ENCODE measurements at regions not wholly inside any gene's neighbourhood (a gene's known extent, or its start where the extent isn't known, plus 50 kb on each side); places are given as distances from the start of the nearest gene placed in this dataset.

GRCh38 chr1:56125316-56125715 is 454.0 kb downstream of the PLPP3 start:
- Histone ChIP-seq H3K4me3 (no peak overlapping the region), H3K4me1 (no peaks in the 10 kb centered on the region), H3K9me3 (no peaks in the 10 kb centered on the region), H3K4me2 (no peak overlapping the region), H3K27ac (no peak overlapping the region)
- 89% methylated on average over 3 of the region's 3 CpGs for WGBS (ENCODE audit: missing lambda C conversion rate)
- ATAC-seq = no peak
- no peak for DNase-seq (ENCODE audit: low read depth in 1 of 2, low spot score in 1 of 2)
- no peak for FAIRE-seq
- TF ChIP-seq POLR2AphosphoS2 (conservative IDR thresholded peaks at IDR 0.05; ENCODE audit: low read length) (no peak), TFCP2L1 (CRISPR knock-in tag; IDR thresholded peaks at IDR 0.05) (no peak), HDAC2 (IDR thresholded peaks at IDR 0.05) (no peak), CHD2 (IDR thresholded peaks at IDR 0.05; ENCODE audit: low read length, partially characterized antibody) (no peak), HOXB13 (CRISPR knock-in tag; IDR thresholded peaks at IDR 0.05; ENCODE audit: low read depth) (no peak), BHLHE40 (IDR thresholded peaks at IDR 0.05; ENCODE audit: low read depth, low read length) (no peak), NR3C1 (IDR thresholded peaks at IDR 0.05) (no peak), HEYL (CRISPR knock-in tag; IDR thresholded peaks at IDR 0.05) (no peak), CTCF (IDR thresholded peaks at IDR 0.05) (no peak), PHF8 (IDR thresholded peaks at IDR 0.05; ENCODE audit: borderline replicate concordance, low read depth) (no peak), FOSL2 (IDR thresholded peaks at IDR 0.05) (no peak), FOSL2 (CRISPR knock-in tag; IDR thresholded peaks at IDR 0.05) (no peak), RNF2 (IDR thresholded peaks at IDR 0.05; ENCODE audit: borderline replicate concordance, low read depth) (no peak), NPAS2 (CRISPR knock-in tag; IDR thresholded peaks at IDR 0.05; ENCODE audit: borderline replicate concordance) (no peak)
- POLR2A ChIA-PET = no interaction called here
- CTCF ChIA-PET = interaction anchor here (1.2 kb wide), 1 partner anchor 9 kb away, joined by 3 read pairs; no protein-coding TSS in a partner anchor

GRCh38 chr1:56123826-56124225 is 455.5 kb downstream of the PLPP3 start:
- ChIA-PET CTCF (interaction anchor here (1.2 kb wide), 1 partner anchor 10 kb away, joined by 3 read pairs; no protein-coding TSS in a partner anchor), POLR2A (no interaction called here)
- DNase-seq (ENCODE audit: low read depth in 1 of 2, low spot score in 1 of 2) (no peak), ATAC-seq (no peak), FAIRE-seq (no peak)
- 51% methylated on average over 3 of the region's 3 CpGs for WGBS (ENCODE audit: missing lambda C conversion rate)
- Histone ChIP-seq H3K4me2 (no peak overlapping the region), H3K4me3 (no peak overlapping the region), H3K4me1 (no peaks in the 10 kb centered on the region), H3K9me3 (no peaks in the 10 kb centered on the region), H3K27ac (no peak overlapping the region)
- TF ChIP-seq JUNB (IDR thresholded peaks at IDR 0.05) = no peak
- TF ChIP-seq HEYL (CRISPR knock-in tag; IDR thresholded peaks at IDR 0.05) = no peak
- no peak for TF ChIP-seq ZNF302 (CRISPR knock-in tag; IDR thresholded peaks at IDR 0.05)
- no peak for TF ChIP-seq RARB (CRISPR knock-in tag; IDR thresholded peaks at IDR 0.05)
- no peak for TF ChIP-seq MYC (IDR thresholded peaks at IDR 0.05; ENCODE audit: borderline replicate concordance, low read length)
- no peak for TF ChIP-seq TP53 (CRISPR knock-in tag; IDR thresholded peaks at IDR 0.05)
- no peak for TF ChIP-seq CEBPB (IDR thresholded peaks at IDR 0.05)
- no peak for TF ChIP-seq NPAS2 (CRISPR knock-in tag; IDR thresholded peaks at IDR 0.05; ENCODE audit: borderline replicate concordance)
- no peak for TF ChIP-seq HDAC2 (IDR thresholded peaks at IDR 0.05)
- TF ChIP-seq MAZ (IDR thresholded peaks at IDR 0.05; ENCODE audit: borderline replicate concordance, low read depth, low read length) = no peak
- no peak for TF ChIP-seq NR3C1 (IDR thresholded peaks at IDR 0.05)
- no peak for TF ChIP-seq GATA3 (IDR thresholded peaks at IDR 0.05; ENCODE audit: borderline replicate concordance)
- TF ChIP-seq KDM1A (IDR thresholded peaks at IDR 0.05; ENCODE audit: low read depth) = no peak
- TF ChIP-seq MAX (IDR thresholded peaks at IDR 0.05) = no peak
- no peak for TF ChIP-seq ZC3H11A (IDR thresholded peaks at IDR 0.05)

GRCh38 chr1:56123421-56123820 is 455.9 kb downstream of the PLPP3 start:
- Histone ChIP-seq H3K4me2 (no peak overlapping the region), H3K4me1 (no peaks in the 10 kb centered on the region), H3K27ac (no peak overlapping the region), H3K4me3 (no peak overlapping the region), H3K9me3 (no peaks in the 10 kb centered on the region)
- TF ChIP-seq RNF2 (IDR thresholded peaks at IDR 0.05; ENCODE audit: borderline replicate concordance, low read depth) (no peak), HDAC2 (IDR thresholded peaks at IDR 0.05) (no peak), CBX2 (IDR thresholded peaks at IDR 0.05; ENCODE audit: borderline replicate concordance, low read depth) (no peak), E2F6 (IDR thresholded peaks at IDR 0.05; ENCODE audit: borderline replicate concordance, low read depth) (no peak), ATOH8 (CRISPR knock-in tag; IDR thresholded peaks at IDR 0.05; ENCODE audit: low read depth) (no peak), TP53 (CRISPR knock-in tag; IDR thresholded peaks at IDR 0.05) (no peak)
- DNase-seq (ENCODE audit: low read depth in 1 of 2, low spot score in 1 of 2) (no peak), ATAC-seq (no peak), FAIRE-seq (no peak)
- CTCF ChIA-PET = no interaction called here
- POLR2A ChIA-PET = no interaction called here
